NCI-H146 treated with DMSO at 0.1 percent for 48 hours (cell line): ENCODE measurements at regions not wholly inside any gene's neighbourhood (a gene's known extent, or its start where the extent isn't known, plus 50 kb on each side); places are given as distances from the start of the nearest gene placed in this dataset.
"Not testable (repeated sequence)": the region's sequence is repeated elsewhere in the genome, so short reads cannot be mapped to it uniquely, and the experiment has no call there.

ENCODE experiments used
- DNase-seq: peaks from one replicate; lab custom pipeline; 2025; ENCODE audit not compliant: unreplicated experiment; lab: John Stamatoyannopoulos, UW

- no peak for DNase-seq
These were observed 578.7 kb upstream of the NRP1 start for GRCh38 chr10:33913194-33913593.

DNA sequence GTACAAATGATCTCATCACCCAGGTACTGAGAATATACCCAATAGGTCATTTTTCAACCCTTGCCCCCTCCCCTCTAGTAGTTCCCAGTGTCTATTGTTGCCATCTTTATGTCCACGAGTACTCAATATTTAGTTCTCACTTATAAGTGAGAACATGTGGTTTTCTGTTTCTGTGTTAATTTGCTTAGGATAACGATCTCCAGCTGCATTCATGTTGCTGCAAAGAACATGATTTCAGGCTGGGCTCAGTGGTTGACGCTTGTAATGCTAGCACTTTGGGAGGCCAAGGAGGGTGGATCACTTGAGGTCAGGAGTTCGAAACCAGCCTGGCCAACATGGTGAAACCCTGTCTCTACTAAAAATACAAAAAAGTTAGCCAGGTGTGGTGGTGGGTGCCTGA is 575.0 kb upstream of the NRP1 start:
- DNase-seq: not testable (repeated sequence)

- no peak for DNase-seq
These were observed 566.7 kb upstream of the NRP1 start for GRCh38 chr10:33901166-33901565.

DNA sequence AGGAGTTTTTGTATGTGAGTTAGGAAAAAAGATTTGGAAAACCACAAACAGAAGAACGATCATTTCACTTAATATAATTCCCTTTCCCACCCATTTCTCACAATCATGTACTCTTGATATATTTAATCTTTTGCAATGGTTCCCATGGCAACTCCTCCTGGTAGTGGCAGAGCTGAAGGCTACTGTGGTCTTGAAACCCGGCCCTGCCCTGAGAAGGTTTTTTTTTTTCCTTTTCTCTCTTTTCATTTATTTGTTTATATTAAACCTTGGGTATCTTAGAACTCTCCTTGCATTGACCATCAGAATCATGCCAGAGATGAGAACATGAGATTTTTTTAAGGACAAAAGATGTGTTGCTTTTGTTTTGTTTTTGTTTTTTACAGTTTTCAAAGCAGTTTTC is 566.1 kb upstream of the NRP1 start:
- no peak for DNase-seq

DNA sequence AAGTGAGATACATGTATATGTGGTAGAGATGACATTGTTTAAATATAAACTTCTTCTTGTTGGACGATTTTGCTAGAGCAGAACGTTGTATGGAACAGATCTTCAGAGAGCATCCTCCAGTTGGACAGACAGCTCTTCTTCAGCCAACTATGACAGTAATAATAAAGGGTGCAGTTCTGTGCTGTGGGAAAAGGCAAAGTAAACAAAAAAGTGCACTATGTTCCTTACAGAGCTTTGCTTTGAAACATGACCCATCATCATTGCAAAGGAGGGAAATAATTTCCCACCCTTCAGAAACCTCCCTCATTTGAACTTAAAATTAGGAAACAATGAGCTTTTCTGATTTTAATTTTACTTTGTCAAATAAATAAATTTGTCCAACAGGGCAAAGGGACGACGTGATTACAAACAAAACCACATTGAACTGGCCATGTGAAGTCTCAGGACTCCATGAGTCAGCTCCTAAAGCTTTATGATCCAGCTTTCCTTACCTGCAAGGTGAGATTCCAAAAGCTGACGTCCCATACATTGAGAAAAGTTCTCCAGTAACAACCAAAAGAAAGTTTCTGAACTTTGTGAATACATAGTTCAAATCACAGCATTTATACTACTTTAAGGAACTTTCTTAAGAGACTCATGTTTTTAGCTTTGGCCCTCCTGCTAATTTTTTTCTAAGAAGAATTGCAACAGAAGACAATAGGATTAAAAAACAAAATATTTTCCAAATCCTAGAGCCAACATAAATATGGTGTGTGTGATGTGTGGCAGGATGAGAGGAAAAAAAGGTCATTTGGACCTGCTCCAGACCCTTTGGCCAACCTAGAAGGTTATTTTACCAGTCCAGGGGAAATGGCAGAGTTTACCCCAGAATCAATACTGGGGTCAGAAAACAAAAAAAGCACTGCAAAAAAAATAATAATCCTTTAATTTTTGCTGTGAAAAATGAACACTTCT is 565.4 kb upstream of the NRP1 start:
- no peak for DNase-seq

DNA sequence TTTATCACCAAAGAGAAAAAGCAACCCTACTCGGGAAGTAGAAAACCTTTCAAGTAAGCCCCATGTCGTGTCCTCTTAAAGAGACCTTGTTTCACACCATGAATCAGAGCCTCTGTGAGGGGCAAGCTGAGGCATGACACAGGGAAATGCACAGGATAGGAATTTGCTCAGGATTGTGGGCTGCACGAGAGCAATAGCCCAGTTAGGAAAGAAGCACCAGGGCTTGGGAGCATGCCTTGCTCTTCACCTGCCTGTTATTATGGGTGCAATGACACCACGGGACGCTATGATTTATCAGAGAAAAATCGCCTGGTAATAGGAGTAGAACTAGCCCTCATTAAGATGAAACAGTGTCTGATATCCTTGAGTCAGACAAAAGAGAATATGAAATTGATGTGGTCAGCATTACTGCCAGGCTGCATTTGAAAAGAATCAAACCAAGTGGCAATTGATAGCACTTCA is 562.9 kb upstream of the NRP1 start:
- DNase-seq: peak; percentile 47

- DNase-seq: no peak
These were observed 559.0 kb upstream of the NRP1 start for GRCh38 chr10:33893506-33893905.

DNA sequence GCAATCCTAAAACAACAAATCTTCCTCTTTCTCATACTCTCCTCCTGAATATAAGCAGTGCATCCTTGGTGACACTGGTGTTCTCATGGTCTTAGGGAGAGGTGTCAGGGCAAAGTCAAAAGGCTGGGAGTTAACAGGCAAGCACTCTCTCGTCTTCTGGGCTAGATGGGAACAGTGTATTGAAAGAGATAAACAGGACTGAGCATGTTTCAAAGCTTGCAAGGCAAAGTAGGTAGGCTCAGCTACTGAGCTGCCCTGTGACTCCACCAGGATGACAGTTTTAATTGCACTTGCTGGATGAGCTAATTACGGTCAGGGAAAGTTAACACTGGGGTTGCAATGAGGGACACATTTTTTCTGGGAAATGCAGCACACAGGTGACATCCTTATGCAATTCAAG is 554.9 kb upstream of the NRP1 start:
- DNase-seq: no peak

GRCh38 chr10:33887188-33887587 is 552.7 kb upstream of the NRP1 start:
- DNase-seq: no peak

- DNase-seq: no peak
These were observed 551.8 kb upstream of the NRP1 start for GRCh38 chr10:33886299-33886698.

GRCh38 chr10:33884604-33885003 is 550.1 kb upstream of the NRP1 start:
- no peak for DNase-seq

GRCh38 chr10:33883881-33884280 is 549.4 kb upstream of the NRP1 start:
- no peak for DNase-seq

DNA sequence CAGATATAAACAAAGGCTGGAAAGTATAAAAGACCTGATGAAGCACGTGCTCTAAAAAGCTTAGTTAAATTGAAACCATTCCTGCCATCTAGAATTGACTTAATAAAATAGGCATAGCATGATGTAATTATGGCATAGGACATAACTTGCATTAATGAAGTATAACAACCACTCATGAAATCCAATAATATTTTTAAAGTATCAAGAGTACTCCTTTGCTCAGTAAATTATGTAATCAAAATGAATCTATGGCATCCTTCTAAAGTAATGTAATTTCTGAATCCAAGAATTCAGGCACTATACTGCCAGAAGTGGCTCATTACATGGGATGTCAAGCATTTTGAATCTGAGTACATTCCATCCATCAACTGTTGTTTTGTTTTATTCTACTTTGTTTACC is 548.5 kb upstream of the NRP1 start:
- no peak for DNase-seq

DNA sequence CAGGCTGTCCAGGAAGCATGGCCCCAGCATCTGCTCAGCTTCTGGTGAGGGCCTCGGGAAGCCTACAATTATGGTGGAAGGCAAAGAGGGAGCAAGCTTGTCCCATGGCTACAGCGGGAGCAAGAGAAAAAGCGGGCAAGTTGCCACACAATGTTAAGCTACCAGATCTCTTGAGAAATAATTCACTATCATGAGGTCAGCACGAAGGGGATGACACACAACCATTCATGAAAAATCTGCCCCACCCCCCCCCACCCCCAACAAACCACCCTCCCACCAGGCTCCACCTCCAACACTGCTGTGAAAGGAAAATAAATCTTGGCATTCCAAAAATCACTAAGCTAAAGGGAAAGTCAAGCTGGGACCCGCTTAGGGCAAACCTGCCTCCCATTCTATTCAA is 545.8 kb upstream of the NRP1 start:
- no peak for DNase-seq

GRCh38 chr10:33878238-33878786 is 543.8 kb upstream of the NRP1 start:
- no peak for DNase-seq

- DNase-seq: no peak
These were observed 542.3 kb upstream of the NRP1 start for GRCh38 chr10:33876584-33877400.

DNA sequence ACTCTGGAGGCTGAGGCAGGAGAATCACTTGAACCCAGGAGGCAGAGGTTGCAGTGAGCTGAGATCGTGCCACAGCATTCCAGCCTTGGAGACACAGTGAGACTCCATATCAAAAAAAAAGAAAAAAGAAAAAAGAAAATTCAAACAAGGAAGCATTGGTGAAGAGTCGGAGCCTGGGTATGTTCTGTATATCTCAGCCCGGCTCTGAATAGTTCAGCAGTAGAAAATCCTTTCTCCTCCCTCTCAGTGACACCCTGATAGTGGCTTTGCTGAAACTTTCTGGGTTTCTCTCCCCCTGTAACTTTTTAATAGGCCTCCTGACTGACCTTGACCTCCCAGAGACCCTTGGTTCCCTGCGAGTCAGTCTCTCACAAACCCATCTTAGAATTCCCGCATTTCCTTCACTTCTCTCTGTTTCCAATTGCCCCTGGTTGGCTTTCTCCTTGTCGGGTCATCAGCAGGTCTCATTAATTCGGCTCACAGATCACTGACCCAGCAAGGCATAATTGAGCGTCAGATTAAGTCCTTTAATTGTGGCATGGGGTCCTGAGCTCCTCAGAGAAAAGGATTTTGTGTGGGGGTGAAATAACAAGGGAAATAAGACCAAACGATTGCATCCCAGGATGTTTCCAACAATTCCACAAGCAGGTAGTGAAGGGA is 541.6 kb upstream of the NRP1 start:
- no peak for DNase-seq

DNA sequence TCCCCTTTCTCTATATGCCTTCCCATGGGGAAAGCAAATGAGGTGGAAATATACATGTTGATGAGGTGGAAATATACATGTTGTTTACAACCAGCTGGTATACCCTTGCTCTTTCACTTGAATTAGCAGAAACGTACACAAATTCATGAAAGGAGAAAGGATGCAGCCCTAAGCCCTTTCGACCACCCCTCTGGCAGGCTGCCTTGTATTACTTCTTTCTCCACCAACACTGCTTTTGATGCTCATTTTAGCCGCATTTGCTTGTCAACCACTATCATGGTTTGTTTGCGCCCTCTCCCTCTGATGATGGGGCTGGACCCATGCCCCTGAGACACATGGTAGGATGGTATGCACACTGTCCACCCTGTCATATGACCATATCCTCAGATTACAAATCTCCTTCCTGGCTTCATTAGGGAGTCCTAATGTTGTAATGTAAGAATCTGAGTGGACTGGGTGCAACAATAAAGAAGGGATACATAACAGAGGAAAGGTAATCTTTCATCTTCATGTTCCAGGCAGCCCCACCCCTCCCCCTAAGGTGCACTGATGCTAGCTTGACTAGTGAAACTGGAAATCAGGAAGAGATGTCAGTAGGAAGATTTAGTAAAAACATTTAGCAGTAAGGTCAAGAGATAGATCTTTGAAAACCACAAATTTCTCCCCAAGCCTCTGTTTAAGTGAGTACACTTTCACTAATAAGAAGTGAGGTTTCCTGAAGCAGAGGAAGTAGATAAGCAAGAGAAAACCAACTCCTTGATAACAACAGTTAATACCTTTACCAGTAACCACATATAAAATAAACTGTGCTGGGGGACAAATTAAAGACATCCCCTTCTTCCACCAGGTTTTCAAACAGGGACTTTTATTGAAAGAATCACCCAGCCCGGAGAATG is 536.8 kb upstream of the NRP1 start:
- no peak for DNase-seq

GRCh38 chr10:33869481-33869880 is 535.0 kb upstream of the NRP1 start:
- no peak for DNase-seq

DNA sequence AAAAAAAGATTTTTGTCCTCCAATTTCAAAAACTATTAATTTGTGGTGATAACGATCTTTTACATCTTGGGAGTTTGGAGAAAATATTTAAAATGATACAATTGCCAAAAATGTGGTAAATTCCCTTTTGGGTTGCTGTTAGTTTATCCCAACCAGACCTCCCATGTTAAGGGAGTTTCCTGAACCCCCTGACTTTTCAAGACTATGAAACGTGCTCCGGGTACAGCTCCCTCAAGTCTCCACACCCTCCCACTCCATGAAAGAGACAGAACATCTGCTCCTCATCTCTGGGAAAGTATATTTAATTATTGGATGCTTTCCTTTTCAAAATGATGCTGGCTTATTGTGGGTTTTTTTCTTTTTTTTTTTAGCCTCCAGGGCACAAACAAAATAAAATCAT is 534.6 kb upstream of the NRP1 start:
- no peak for DNase-seq
